Fibroblast of mammary gland (primary cell): ENCODE measurements at regions not wholly inside any gene's neighbourhood (a gene's known extent, or its start where the extent isn't known, plus 50 kb on each side); places are given as distances from the start of the nearest gene placed in this dataset.

Experiments
- DNase-seq: peaks from one replicate; pipeline ENCODE4 v3.0.0-alpha.2; 2010; ENCODE audit warnings: low read depth
- H3K4me3 ChIP-seq: 2 replicates; pipeline ENCODE4 v1.5.1; 2011; ENCODE audit warnings: low read depth, mild to moderate bottlenecking, low read length, moderate library complexity; ENCODE audit not compliant: control insufficient read depth
- CTCF ChIP-seq: conservative IDR thresholded peaks from 2 replicates; pipeline ENCODE4 v1.5.1; 2011; ENCODE audit warnings: low read depth, low read length, inconsistent platforms; ENCODE audit not compliant: control insufficient read depth, insufficient read depth

- H3K4me3 ChIP-seq: no peak overlapping the region
- no peak for DNase-seq
- no peak for TF ChIP-seq CTCF
These were observed 243.8 kb upstream of the FOXQ1 start for GRCh38 chr6:1068068-1068467.

GRCh38 chr6:1067346-1067745, 244.6 kb upstream of the FOXQ1 start:
- H3K4me3 ChIP-seq: no peak overlapping the region
- DNase-seq: no peak
- no peak for TF ChIP-seq CTCF

GRCh38 chr6:1066449-1067090, 245.3 kb upstream of the FOXQ1 start:
- no peak for TF ChIP-seq CTCF
- H3K4me3 ChIP-seq: no peak overlapping the region

GRCh38 chr6:1065986-1066385, 245.9 kb upstream of the FOXQ1 start:
- H3K4me3 ChIP-seq: no peak overlapping the region
- no peak for TF ChIP-seq CTCF

More at GRCh38 chr6:1066449-1067090, 245.3 kb upstream of the FOXQ1 start:
- DNase-seq: no peak

GRCh38 chr6:1063671-1064355, 248.1 kb upstream of the FOXQ1 start:
- TF ChIP-seq CTCF: no peak
- no peak overlapping the region for H3K4me3 ChIP-seq
- peak; percentile 25 for DNase-seq

More at GRCh38 chr6:1065986-1066385, 245.9 kb upstream of the FOXQ1 start:
- DNase-seq: no peak

- DNase-seq: no peak
- no peak overlapping the region for H3K4me3 ChIP-seq
- no peak for TF ChIP-seq CTCF
These were observed 248.9 kb upstream of the FOXQ1 start for GRCh38 chr6:1062786-1063545.
